CD4-positive, alpha-beta T cell treated with Interleukin-17A for 4 hours (primary cell): ENCODE measurements at regions not wholly inside any gene's neighbourhood (a gene's known extent, or its start where the extent isn't known, plus 50 kb on each side); places are given as distances from the start of the nearest gene placed in this dataset.
"Not testable (repeated sequence)": the region's sequence is repeated elsewhere in the genome, so short reads cannot be mapped to it uniquely, and the experiment has no call there.

Experiments
- DNase-seq: peaks from one replicate; pipeline ENCODE4 v3.0.0-alpha.2; 2020; ENCODE audit warnings: mixed read lengths

GRCh38 chr1:117754061-117754969, 148.5 kb downstream of the TENT5C start:
- DNase-seq = peak; percentile 69

GRCh38 chr1:117757668-117758067, 151.8 kb downstream of the TENT5C start:
- DNase-seq = no peak

DNA sequence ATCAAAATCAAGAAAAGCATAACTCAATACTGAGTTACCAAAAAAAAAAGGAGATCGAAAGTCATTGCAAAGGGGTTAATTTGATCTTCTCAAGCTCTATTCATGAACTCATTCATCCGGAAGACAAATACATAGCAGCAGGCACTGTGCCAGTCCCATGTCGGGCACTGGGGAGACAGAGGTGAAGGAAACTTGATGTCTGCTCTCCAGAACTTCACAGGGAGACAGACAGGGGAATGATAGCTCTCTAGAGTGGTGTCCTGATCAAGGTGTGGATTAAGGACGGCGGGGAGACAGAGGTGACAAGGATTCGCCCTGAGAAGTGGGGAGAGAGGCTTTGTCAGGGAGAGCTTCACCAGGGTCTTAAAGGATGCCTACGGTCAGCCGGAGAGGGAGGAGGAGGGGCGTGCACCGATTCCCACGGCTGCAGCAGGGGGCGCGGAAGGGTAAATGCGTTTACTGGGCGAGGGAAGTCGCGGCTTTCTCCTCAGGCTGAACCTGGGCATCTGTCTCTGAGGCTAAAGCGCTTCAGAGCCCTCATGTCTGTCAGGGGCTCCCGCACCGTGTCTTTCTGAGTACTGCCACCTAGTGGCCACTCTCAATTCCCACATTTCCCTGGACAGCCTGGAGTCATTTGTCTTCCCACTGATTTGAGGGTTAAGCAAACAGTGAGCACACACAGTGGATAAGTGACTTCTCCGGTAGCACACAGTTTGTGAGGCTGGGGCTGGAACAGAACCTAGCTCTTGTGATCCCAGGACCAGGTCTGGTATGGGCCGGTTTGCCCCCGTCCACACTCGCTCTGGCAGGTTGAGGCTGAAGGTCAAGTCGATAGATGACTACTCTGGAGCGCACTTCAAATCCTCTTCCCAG, 152.8 kb downstream of the TENT5C start:
- DNase-seq = peak; percentile 73

- no peak for DNase-seq
Observed at GRCh38 chr1:117759535-117759934, 153.7 kb downstream of the TENT5C start.

DNA sequence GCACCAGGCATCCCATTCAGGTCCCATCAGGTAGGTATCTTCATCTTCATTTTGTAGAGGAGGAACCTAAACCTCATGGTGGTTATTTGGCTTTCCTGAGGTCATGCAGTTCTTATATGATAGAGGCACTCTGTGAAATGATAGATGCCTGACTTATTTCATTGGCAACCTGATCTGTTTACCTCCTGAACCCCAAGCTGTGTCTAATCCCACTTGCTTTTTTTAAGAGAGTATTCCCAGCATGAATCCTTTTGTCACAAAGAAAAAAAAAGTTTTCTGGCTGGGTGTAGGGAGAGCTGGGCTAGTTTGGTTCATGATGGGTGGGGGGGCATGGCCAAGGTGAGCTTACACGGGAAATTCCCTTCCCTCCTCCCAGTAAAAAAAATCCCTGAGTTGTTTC, 154.2 kb downstream of the TENT5C start:
- DNase-seq = no peak

DNA sequence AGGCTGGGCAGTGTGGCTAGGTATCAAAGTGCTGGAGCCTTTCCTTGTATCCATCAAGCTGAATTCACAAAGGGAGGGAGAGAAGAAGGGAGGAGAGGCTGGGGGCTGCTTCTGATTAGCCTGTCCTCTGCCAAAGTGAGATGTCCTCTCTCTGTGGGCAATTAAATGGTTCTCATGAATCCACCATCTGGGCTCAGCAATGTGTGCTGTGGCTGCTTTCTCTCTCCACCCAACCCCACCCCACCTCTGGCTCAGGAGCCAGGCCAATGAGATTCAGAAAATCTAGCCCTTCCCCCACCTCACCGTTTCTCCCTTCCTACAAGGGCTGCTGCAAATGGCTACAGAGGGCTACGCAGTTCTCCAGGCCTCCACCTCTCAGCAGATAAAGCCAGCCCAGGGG, 154.6 kb downstream of the TENT5C start:
- DNase-seq = no peak

DNA sequence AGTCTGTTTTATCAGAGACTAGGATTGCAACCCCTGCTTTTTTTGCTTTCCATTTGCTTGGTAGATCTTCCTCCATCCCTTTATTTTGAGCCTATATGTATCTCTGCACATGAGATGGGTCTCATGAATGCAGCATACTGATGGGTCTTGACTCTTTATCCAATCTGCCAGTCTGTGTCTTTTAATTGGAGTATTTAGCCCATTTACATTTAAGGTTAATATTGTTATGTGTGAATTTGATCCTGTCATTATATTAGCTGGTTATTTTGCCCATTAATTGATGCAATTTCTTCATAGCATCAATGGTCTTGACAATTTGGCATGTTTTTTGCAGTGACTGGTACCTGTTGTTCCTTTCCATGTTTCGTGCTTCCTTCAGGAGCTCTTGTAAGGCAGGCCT, 161.7 kb downstream of the GDAP2 start:
- not testable (repeated sequence) for DNase-seq

DNA sequence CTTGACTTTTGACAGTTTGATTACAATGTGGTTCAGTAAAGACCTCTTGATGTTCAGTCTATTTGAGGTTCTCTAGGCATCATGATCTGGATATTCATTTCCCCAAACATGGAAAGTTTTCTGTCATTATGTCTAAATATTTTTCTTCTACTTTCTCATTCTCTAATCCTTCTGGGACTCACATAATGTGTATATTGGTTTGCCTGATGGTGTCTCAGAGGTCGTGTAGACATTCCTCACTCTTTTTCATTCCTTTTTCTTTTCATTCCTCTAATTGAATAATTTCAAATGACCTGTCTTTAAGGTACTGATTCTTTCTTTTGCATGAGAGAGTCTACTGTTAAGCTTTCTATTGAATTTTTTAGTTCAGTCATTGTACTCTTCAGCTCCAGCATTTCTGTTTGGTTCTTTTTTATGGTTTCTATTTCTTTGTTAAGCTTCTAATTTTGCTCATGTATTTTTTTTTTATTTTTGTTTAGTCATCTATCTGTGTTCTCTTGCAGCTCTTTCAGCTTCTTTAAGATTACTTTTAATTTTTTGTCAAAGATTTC, 158.4 kb downstream of the GDAP2 start:
- DNase-seq = no peak

- no peak for DNase-seq
Observed at GRCh38 chr1:117779364-117779763, 150.1 kb downstream of the GDAP2 start.

DNA sequence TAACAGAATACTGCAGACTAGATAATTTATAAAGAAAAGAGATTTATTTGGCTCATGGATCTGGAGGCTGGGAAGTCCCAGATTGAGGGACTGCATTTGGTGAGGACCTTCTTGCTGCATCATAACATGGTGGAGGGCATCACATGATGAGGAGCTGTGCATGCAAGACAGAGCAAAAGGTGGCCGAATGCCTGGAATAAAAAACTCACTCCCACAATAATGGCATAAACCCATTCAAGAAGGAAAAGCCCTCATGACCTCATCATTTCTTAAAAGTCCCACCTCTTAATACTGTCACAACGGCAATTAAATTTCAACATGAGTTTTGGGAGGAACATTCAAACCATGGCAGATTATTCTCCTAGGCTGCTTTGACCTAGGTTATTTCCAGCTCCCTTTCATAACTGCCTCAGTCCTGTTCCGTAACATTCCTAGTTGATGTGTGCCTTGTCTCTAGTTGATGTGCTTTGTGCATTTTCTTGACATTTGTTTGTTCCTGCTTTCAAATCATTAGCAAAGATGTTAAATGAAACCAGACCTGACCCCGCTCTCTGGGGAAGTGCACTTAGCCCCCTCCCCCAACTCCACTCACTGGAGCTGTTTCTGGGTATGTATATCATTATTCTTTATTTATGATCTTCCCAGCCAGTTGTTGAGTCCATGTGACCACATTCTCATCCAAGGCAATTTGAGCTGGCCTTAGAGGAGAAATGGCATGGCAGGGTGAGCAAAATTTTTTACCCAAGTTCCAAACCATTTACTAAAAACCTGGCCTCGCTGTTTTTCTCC, 148.5 kb downstream of the GDAP2 start:
- DNase-seq = no peak

GRCh38 chr1:117782056-117782455, 147.4 kb downstream of the GDAP2 start:
- no peak for DNase-seq

GRCh38 chr1:117783606-117784396, 145.6 kb downstream of the GDAP2 start:
- no peak for DNase-seq

- DNase-seq = no peak
Observed at GRCh38 chr1:117788014-117788413, 141.4 kb downstream of the GDAP2 start.

DNA sequence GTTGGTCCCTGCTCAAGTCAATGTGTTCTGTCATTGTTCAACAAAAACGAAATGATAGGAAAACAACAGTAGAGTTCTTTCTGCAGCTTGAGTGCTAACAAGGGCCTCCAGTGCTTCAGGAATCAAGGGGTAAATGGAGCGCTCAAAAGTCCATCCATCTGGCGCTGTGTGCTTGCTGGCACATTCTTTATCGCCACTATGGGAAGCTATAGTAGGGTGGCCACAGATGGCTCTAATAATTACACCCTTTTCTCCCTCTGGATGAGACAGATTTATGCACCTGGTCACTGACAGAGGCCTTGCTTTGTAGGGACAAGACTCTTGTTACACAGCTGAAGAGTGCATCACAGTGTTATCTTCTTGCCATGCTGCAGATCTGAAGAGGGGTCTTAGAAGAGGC, 136.0 kb downstream of the GDAP2 start:
- no peak for DNase-seq

GRCh38 chr1:117794073-117794472, 135.3 kb downstream of the GDAP2 start:
- no peak for DNase-seq

GRCh38 chr1:117795190-117795589, 134.2 kb downstream of the GDAP2 start:
- DNase-seq = no peak

GRCh38 chr1:117795792-117796191, 133.6 kb downstream of the GDAP2 start:
- DNase-seq = no peak

DNA sequence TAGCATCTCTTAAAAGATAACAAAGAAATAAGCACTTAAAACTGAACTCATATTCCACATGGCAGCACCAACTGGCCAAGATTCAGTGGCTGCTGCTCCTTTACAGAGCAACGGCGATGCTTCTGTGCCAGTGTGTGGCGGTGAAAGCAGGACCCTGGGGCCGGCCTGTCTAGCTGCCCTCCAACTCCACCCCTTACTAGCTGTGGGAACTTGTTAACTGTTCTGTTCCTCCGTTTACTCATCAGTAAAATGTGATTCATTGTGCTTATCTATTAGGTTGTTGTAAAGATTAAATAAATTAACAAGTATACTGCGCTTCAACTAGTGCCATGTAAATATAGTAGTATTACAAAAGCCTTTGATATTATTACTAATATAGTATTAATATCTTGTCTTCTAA, 133.2 kb downstream of the GDAP2 start:
- no peak for DNase-seq

DNA sequence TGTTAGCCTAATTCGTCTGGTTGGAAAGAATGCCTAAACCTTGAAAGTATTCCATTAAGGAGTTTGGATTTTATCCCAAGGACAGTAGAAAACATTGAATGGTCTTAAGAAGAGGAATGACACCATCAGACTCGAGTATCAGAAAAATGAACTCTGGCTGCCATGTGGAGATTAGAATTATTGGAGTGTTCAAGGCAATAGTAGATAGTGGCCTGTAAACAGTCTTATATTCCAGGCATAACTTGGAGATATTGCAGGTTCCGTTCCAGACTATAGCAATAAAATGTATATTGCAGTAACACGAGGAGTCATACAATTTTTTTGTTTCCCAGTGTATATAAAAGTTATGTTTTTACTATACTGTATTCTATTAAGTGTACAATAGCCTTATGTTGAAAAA, 130.9 kb downstream of the GDAP2 start:
- no peak for DNase-seq

DNA sequence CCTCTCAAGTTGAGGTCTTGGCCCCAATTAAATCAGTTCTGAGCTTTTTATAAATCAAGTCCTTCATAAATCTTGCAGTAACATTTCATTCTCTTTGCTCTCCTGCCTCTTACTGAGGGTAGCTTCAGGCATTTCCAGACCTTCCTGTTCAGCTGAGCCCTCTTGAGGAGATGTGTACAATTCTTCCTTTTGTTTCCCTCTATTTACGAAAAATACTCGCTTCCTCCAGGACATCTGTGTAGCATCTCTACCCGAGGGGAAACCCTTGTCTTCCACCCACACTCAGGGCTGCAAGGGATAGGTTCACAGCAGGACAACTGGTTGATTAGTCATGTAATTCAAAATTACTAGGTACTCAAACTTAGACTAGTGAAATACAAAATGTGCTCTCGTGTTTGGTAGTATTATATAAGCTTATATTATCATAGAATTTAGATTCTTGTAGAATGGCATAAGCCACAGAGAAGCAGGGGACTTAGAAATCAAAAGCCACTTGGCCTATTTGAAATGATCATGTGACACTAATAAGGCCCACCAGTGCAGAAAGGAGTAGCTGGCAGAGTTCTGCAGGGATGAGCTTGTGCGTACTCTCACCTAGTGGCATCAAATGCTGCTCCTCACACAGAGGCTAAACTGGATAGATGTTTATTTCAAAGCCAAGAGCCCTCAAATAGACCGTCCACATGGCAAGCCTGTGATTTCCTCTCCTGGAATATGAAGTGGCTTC, 126.7 kb downstream of the GDAP2 start:
- no peak for DNase-seq

GRCh38 chr1:117803318-117803717, 126.1 kb downstream of the GDAP2 start:
- no peak for DNase-seq
